Type B pancreatic cell (in vitro differentiated cells): ENCODE measurements at regions not wholly inside any gene's neighbourhood (a gene's known extent, or its start where the extent isn't known, plus 50 kb on each side); places are given as distances from the start of the nearest gene placed in this dataset.

ENCODE experiments used
- DNase-seq: peaks from one replicate; pipeline ENCODE4 v3.0.0; 2021; ENCODE audit warnings: mixed read lengths; ENCODE audit not compliant: unreplicated experiment; ENCODE audit errors: extremely low spot score
- H3K27ac Mint-ChIP-seq: 2 replicates; pipeline ENCODE4 v1.8.0; 2021; ENCODE audit warnings: mild to moderate bottlenecking, mixed read lengths
- H3K27me3 Mint-ChIP-seq: 2 replicates; pipeline ENCODE4 v1.8.0; 2021; ENCODE audit warnings: mixed read lengths
- H3K36me3 Mint-ChIP-seq: 2 replicates; pipeline ENCODE4 v1.8.0; 2021; ENCODE audit warnings: mixed read lengths
- H3K4me1 Mint-ChIP-seq: one replicate; pipeline ENCODE4 v1.8.0; 2021; ENCODE audit warnings: mixed read lengths; ENCODE audit not compliant: unreplicated experiment
- H3K4me3 Mint-ChIP-seq: 2 replicates; pipeline ENCODE4 v1.8.0; 2021; ENCODE audit warnings: mild to moderate bottlenecking, mixed read lengths
- H3K9me3 Mint-ChIP-seq: 2 replicates; pipeline ENCODE4 v1.8.0; 2021; ENCODE audit warnings: mixed read lengths
- TF ChIP-seq, protein P1 (sequence below): fragments of 200-600 bp; sonication (generic); conservative IDR thresholded peaks from 2 replicates; pipeline ENCODE4 v1.5.0; 2021; ENCODE audit warnings: antibody characterized with exemption, mild to moderate bottlenecking

DNA sequence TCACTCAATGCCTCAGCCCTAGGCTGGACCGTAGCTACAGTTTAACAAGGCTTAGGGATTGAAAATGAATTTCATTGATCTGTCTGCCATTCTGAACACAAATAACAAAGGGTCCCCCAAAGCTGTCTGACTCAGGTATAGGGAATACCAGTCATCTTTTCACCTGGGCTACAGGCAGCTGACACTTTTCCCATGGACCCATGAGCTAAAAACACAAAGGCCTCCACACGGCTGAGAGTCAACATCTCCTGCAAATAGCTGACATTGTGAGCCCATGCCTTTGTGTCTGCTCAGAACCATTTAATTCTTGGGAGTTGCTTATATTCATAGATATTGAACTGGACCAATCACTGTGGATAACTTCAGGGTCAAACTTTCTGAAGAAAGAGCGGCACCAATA, 121.1 kb upstream of the SLIT3 start:
- no peak overlapping the region for H3K27ac Mint-ChIP-seq
- TF ChIP-seq, protein P1, sequence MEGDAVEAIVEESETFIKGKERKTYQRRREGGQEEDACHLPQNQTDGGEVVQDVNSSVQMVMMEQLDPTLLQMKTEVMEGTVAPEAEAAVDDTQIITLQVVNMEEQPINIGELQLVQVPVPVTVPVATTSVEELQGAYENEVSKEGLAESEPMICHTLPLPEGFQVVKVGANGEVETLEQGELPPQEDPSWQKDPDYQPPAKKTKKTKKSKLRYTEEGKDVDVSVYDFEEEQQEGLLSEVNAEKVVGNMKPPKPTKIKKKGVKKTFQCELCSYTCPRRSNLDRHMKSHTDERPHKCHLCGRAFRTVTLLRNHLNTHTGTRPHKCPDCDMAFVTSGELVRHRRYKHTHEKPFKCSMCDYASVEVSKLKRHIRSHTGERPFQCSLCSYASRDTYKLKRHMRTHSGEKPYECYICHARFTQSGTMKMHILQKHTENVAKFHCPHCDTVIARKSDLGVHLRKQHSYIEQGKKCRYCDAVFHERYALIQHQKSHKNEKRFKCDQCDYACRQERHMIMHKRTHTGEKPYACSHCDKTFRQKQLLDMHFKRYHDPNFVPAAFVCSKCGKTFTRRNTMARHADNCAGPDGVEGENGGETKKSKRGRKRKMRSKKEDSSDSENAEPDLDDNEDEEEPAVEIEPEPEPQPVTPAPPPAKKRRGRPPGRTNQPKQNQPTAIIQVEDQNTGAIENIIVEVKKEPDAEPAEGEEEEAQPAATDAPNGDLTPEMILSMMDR: no peak

DNA sequence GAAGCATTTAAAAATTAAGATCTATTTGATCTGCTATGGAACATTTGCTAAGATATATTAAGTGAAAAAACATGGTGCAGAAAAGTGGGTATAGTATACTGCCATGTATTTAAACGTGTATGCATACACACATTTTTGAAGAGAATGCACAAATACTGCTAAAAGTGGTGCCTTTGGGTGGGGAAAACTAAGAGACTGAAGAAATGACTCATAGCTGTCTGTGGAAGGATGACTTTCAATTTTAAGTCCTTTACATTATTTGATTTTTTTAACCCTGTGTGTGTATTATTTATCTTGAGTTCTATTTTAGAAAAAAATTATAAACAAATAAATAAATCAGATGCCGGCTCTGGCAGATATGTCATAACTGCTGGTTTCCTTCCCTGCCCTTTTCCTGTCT, 120.7 kb upstream of the SLIT3 start:
- Mint-ChIP-seq H3K4me3 (no peak overlapping the region), H3K9me3 (no peaks in the 10 kb centered on the region), H3K4me1 (peaks cover 10% of the 10 kb centered on the region), H3K27ac (no peak overlapping the region), H3K36me3 (no peaks in the 10 kb centered on the region), H3K27me3 (peaks cover 3% of the 10 kb centered on the region)
- TF ChIP-seq, protein P1: no peak
- no peak for DNase-seq

More for the DNA sequence above, 121.1 kb upstream of the SLIT3 start:
- Mint-ChIP-seq H3K27me3 (peaks cover 3% of the 10 kb centered on the region), H3K4me1 (peaks cover 6% of the 10 kb centered on the region), H3K4me3 (no peak overlapping the region), H3K9me3 (no peaks in the 10 kb centered on the region), H3K36me3 (no peaks in the 10 kb centered on the region)
- no peak for DNase-seq

DNA sequence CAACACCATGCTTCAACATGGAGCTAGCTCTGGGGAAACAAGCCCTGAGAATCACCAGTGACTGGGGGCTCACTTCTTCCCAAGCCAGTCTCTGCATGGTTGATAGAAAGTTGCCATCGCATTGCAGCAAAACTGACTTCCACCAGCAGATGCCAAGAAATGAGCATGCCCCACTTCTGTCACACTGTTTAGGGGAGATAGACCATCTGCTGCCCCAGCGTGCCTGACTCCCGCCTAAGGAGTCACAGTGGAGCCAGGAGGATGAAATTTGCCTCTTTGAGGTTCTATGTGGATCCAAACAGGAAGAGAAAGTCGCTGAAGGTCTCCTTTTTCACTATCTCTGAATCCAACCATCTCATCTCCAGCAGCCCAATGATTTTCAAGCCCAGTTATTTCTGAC, 116.7 kb upstream of the SLIT3 start:
- Mint-ChIP-seq H3K9me3 (no peaks in the 10 kb centered on the region), H3K36me3 (no peaks in the 10 kb centered on the region), H3K27me3 (peaks cover 10% of the 10 kb centered on the region), H3K27ac (no peak overlapping the region), H3K4me3 (no peak overlapping the region), H3K4me1 (peaks cover 8% of the 10 kb centered on the region)
- no peak for DNase-seq
- TF ChIP-seq, protein P1: no peak

DNA sequence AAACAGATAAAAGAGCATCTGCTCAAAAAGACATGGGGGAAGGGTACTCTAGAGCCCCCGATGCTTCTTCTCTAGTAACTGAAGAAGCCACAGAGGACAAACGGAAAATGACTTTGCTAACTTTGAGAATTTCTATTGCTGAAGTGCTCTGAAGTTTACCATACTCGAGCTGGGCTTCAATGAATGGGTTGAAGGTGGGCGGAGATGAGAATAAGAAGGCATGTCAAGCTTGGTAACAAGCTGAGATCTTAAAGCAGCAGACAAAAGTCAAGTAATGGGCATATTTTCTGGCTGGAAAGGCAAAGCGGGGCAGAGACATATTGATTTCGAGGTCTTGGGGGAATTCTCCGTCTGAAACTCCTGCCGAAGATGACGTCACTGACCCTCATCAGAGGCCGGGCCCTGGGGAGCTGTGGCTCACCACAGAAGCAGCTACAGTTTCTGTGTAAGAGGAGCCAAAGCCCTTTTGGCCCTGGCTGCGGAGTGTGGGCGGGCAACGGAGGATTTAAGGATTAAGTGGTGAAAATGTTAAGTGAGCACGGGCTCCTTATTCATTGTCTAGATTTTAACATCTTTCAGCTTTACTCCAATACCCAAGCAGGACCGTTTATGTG, 115.8 kb upstream of the SLIT3 start:
- DNase-seq: no peak
- peaks cover 10% of the 10 kb centered on the region for H3K27me3 Mint-ChIP-seq
- peaks cover 8% of the 10 kb centered on the region for H3K4me1 Mint-ChIP-seq
- TF ChIP-seq, protein P1: no peak
- no peak overlapping the region for H3K4me3 Mint-ChIP-seq
- H3K36me3 Mint-ChIP-seq: no peaks in the 10 kb centered on the region
- H3K27ac Mint-ChIP-seq: no peak overlapping the region
- H3K9me3 Mint-ChIP-seq: no peaks in the 10 kb centered on the region

DNA sequence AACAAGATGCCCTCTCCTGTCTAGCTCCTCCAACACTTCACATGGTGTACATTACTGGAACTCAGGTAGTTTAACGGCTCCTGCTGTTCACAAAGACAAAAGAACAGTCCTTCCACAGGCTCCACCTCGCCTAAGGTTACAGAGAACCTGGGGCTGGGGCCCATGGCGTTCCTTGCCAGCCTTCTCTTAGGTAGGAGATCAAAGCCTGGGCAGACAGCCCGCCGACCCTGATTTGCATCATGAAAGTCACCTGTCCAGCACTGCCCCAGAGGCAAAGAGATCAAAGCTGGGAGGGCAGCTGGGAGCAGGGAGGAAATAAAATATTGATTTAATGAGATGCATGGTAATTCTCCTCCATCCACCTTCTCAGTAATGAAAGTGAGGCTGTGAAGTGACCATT, 115.0 kb upstream of the SLIT3 start:
- TF ChIP-seq, protein P1: no peak
- Mint-ChIP-seq H3K9me3 (no peaks in the 10 kb centered on the region), H3K36me3 (no peaks in the 10 kb centered on the region), H3K4me1 (peaks cover 8% of the 10 kb centered on the region), H3K27ac (no peak overlapping the region), H3K4me3 (no peak overlapping the region), H3K27me3 (peaks cover 10% of the 10 kb centered on the region)
- DNase-seq: no peak

DNA sequence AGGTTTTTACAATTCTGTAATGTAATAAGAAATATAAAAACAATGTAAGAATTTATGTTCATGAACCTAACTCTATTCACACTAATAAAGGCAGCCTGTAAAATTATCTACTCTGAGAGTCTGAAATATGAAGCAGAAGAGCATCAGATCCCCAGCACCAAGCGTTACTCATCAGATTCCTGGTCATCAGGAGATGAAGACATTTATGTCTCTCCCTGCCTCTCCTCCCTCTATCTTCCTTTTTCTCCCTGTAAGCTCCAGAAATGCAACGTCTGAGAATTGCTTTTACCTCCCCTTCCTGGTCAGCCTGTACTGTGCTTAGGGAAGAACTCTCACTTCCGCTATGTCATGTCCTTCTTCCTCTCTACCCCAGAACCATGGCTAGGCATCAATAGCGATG, 114.4 kb upstream of the SLIT3 start:
- H3K36me3 Mint-ChIP-seq: no peaks in the 10 kb centered on the region
- H3K4me1 Mint-ChIP-seq: peaks cover 8% of the 10 kb centered on the region
- no peak overlapping the region for H3K27ac Mint-ChIP-seq
- no peak overlapping the region for H3K4me3 Mint-ChIP-seq
- H3K27me3 Mint-ChIP-seq: peaks cover 10% of the 10 kb centered on the region
- no peaks in the 10 kb centered on the region for H3K9me3 Mint-ChIP-seq
- TF ChIP-seq, protein P1: no peak
- DNase-seq: no peak
